Adrenal gland (tissue), 9 donors: ENCODE measurements at regions not wholly inside any gene's neighbourhood (a gene's known extent, or its start where the extent isn't known, plus 50 kb on each side); places are given as distances from the start of the nearest gene placed in this dataset.

ENCODE experiments used
- DNase-seq, 7 donors: peaks; one replicate each; pipeline ENCODE4 v3.0.0-alpha.2; 2019 to 2020
- H3K27ac ChIP-seq, 5 donors: fragments of 200-600 bp; sonication (generic) in 4 of 5; 1 replicate in 3 of 5; 2 replicates in 2 of 5; pipeline versions ENCODE4 v1.5.1 to v1.8.0; 2016 to 2020; ENCODE audit warnings: mild to moderate bottlenecking in 1 of 5
- H3K27me3 ChIP-seq: fragments of 200-600 bp; 2 replicates; pipeline ENCODE4 v1.8.0; 2021
- H3K36me3 ChIP-seq, 2 donors: fragments of 200-600 bp; replicated peaks in 1 of 2; 1 replicate in 1 of 2; 2 replicates in 1 of 2; pipeline versions ENCODE4 v1.5.1 to v1.8.0; 2018 to 2022
- H3K4me1 ChIP-seq, 2 donors: fragments of 200-600 bp; replicated peaks in 1 of 2; 1 replicate in 1 of 2; 2 replicates in 1 of 2; pipeline versions ENCODE4 v1.5.1 to v1.8.0; 2018 to 2021
- H3K4me3 ChIP-seq, 4 donors: fragments of 200-600 bp; sonication (generic) in 3 of 4; one replicate each; pipeline ENCODE4 v1.5.1; 2016 to 2018
- H3K9me3 ChIP-seq, 3 donors: fragments of 200-600 bp; sonication (generic) in 1 of 3; replicated peaks in 1 of 3; 1 replicate in 2 of 3; 2 replicates in 1 of 3; pipeline versions ENCODE4 v1.5.1 to v1.8.0; 2016 to 2021
- POLR2A ChIP-seq, 2 donors: fragments of 450-650 bp; IDR thresholded peaks; one replicate each; pipeline ENCODE4 v1.6.1; 2017; ENCODE audit warnings: antibody characterized with exemption in 2 of 2, mild to moderate bottlenecking in 2 of 2, moderate library complexity in 1 of 2
- WGBS, 4 donors: extraction: QIAGEN DNeasy Blood & Tissue Kit in 2 of 4; methylation state at CpG; one replicate each; pipeline versions ENCODE4 v1.1.5 to v1.1.7; 2013 to 2017; 5-methylcytosine and 5-hydroxymethylcytosine counted together
- intact Hi-C, 2 donors: fragments of 100-400 bp; cut with DNase I; formaldehyde crosslinking; loops; one replicate each; pipeline versions ENCODE4 v1.14.1 to v1.15.0; 2022 to 2023
- TF ChIP-seq, protein P1 (sequence below), 6 experiments: fragments of 450-650 bp in 4 of 6; fragments of 200-600 bp in 2 of 6; sonication (generic) in 1 of 6; IDR thresholded peaks; 1 replicate in 5 of 6; 2 replicates in 1 of 6; pipeline versions ENCODE4 v1.5.1 to v1.8.0; 2016 to 2021; ENCODE audit warnings: antibody characterized with exemption in 6 of 6, mild to moderate bottlenecking in 2 of 6, moderate library complexity in 1 of 6
- donor health status: healthy with polysubstance abuse.
- donor health status: Bipolar disorder and iron deficiency.
- donor health status: DM: yes; HTN: yes; CAD: no.
- donor health status: DM: no; HTN: no; CAD: no.
- donor health status: DM: no; HTN: no; CAD: no.

- DNase-seq, result no peak
- Histone ChIP-seq H3K27me3 (no peaks in the 10 kb centered on the region), H3K36me3 (no peaks in the 10 kb centered on the region), H3K9me3 (no peaks in the 10 kb centered on the region), H3K27ac (no peak overlapping the region), H3K4me1 (no peaks in the 10 kb centered on the region), H3K4me3 (no peak overlapping the region)
- WGBS, 4 donors, result 70 to 78% (median 72%) methylated on average over 2 of the region's 2 CpGs
- no peak for TF ChIP-seq POLR2A (IDR thresholded peaks at IDR 0.05)
- TF ChIP-seq, protein P1, sequence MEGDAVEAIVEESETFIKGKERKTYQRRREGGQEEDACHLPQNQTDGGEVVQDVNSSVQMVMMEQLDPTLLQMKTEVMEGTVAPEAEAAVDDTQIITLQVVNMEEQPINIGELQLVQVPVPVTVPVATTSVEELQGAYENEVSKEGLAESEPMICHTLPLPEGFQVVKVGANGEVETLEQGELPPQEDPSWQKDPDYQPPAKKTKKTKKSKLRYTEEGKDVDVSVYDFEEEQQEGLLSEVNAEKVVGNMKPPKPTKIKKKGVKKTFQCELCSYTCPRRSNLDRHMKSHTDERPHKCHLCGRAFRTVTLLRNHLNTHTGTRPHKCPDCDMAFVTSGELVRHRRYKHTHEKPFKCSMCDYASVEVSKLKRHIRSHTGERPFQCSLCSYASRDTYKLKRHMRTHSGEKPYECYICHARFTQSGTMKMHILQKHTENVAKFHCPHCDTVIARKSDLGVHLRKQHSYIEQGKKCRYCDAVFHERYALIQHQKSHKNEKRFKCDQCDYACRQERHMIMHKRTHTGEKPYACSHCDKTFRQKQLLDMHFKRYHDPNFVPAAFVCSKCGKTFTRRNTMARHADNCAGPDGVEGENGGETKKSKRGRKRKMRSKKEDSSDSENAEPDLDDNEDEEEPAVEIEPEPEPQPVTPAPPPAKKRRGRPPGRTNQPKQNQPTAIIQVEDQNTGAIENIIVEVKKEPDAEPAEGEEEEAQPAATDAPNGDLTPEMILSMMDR (IDR thresholded peaks at IDR 0.05), result no peak
- intact Hi-C loops, result no loop called here
Measured at GRCh38 chr4:128483816-128484215, 196.2 kb upstream of the PGRMC2 start.

DNA sequence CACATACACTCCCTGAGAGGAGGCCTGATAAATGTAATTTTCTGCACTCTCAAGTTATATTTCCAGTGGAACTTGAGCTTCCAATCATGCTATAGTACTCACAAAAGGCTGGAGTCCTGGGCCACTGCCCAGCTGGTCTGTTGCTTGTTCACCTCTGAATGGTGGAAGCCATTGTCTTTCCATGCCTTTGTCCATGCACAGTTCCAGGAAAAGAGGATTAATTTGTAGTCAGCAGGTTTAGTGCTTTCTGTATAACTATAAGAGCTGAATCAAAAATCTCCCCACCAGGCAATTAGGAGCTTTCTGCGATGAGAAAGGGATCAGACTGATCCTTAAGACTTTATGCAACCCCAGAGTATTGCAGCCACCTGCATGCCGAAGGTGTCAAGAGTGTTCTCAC is 195.4 kb upstream of the PGRMC2 start:
- DNase-seq, result no peak
- Histone ChIP-seq H3K4me1 (no peaks in the 10 kb centered on the region), H3K4me3 (no peak overlapping the region), H3K9me3 (no peaks in the 10 kb centered on the region), H3K27ac (no peak overlapping the region), H3K36me3 (no peaks in the 10 kb centered on the region), H3K27me3 (no peaks in the 10 kb centered on the region)
- TF ChIP-seq, protein P1 (IDR thresholded peaks at IDR 0.05), result no peak
- TF ChIP-seq POLR2A (IDR thresholded peaks at IDR 0.05), result no peak
- 89 to 97% (median 96%) methylated on average over 2 of the region's 2 CpGs for WGBS, 4 donors
- intact Hi-C loops, result no loop called here

GRCh38 chr4:128481752-128482480 is 194.3 kb upstream of the PGRMC2 start:
- Histone ChIP-seq H3K27me3 (no peaks in the 10 kb centered on the region), H3K4me1 (no peaks in the 10 kb centered on the region), H3K36me3 (no peaks in the 10 kb centered on the region), H3K27ac (no peak overlapping the region), H3K4me3 (no peak overlapping the region), H3K9me3 (no peaks in the 10 kb centered on the region)
- TF ChIP-seq POLR2A (IDR thresholded peaks at IDR 0.05), result no peak
- TF ChIP-seq, protein P1 (IDR thresholded peaks at IDR 0.05), result no peak
- WGBS, 4 donors, result 90 to 96% (median 92%) methylated on average over 1 of the region's 1 CpG
- intact Hi-C loops, result no loop called here
- DNase-seq, result no peak

GRCh38 chr4:128480945-128481344 is 193.3 kb upstream of the PGRMC2 start:
- Histone ChIP-seq H3K4me3 (no peak overlapping the region), H3K9me3 (no peaks in the 10 kb centered on the region), H3K27me3 (no peaks in the 10 kb centered on the region), H3K4me1 (no peaks in the 10 kb centered on the region), H3K27ac (no peak overlapping the region), H3K36me3 (no peaks in the 10 kb centered on the region)
- intact Hi-C loops, result no loop called here
- no peak for DNase-seq
- no peak for TF ChIP-seq POLR2A (IDR thresholded peaks at IDR 0.05)
- TF ChIP-seq, protein P1 (IDR thresholded peaks at IDR 0.05), result no peak
- WGBS, 4 donors, result 95 to 100% (median 99%) methylated on average over 1 of the region's 1 CpG
